A673 (cell line): ENCODE measurements at regions not wholly inside any gene's neighbourhood (a gene's known extent, or its start where the extent isn't known, plus 50 kb on each side); places are given as distances from the start of the nearest gene placed in this dataset.

Source experiments
- BruUV-seq: library from RNA; stranded (reverse); fragments of 400-500 nt; replicated peaks from 2 replicates; lab custom pipeline; 2021; lab: Mats Ljungman, UMichigan
- CTCF ChIA-PET: fragments of 300-600 bp; sonication (Branson Sonifier 250); formaldehyde crosslinking; loops from one replicate; lab custom pipeline; 2022; ENCODE audit warnings: antibody characterized with exemption; lab: Charles Lee
- POLR2A ChIA-PET: fragments of 300-600 bp; sonication (Branson Sonifier 250); formaldehyde crosslinking; loops from one replicate; lab custom pipeline; 2022; ENCODE audit warnings: antibody characterized with exemption; ENCODE audit not compliant: low non-redundant PET; lab: Charles Lee
- DNase-seq: peaks from one replicate; pipeline ENCODE4 v3.0.0-alpha.2; 2015; ENCODE audit warnings: low spot score
- H3K27ac ChIP-seq: fragments of 200-600 bp; sonication (generic); 2 replicates; pipeline ENCODE4 v1.5.1; 2016; ENCODE audit warnings: mixed run types, low read depth, mild to moderate bottlenecking, mixed read lengths, antibody characterized with exemption, low read length; ENCODE audit not compliant: poor library complexity, severe bottlenecking
- H3K27me3 ChIP-seq: fragments of 200-600 bp; sonication (generic); replicated peaks from 2 replicates; pipeline ENCODE4 v1.6.1; 2017; ENCODE audit warnings: mixed run types, low read depth, mild to moderate bottlenecking, mixed read lengths, antibody characterized with exemption, low read length; ENCODE audit not compliant: insufficient read depth, poor library complexity
- H3K36me3 ChIP-seq: fragments of 200-600 bp; sonication (generic); 2 replicates; pipeline ENCODE4 v1.6.1; 2016; ENCODE audit warnings: mixed run types, mild to moderate bottlenecking, mixed read lengths, antibody characterized with exemption, low read length; ENCODE audit not compliant: insufficient read depth, poor library complexity, severe bottlenecking
- H3K4me1 ChIP-seq: fragments of 200-600 bp; sonication (generic); 2 replicates; pipeline ENCODE4 v1.6.1; 2017; ENCODE audit warnings: mixed run types, mild to moderate bottlenecking, mixed read lengths, antibody characterized with exemption, low read length; ENCODE audit not compliant: insufficient read depth, poor library complexity, severe bottlenecking
- H3K4me3 ChIP-seq: fragments of 200-600 bp; sonication (generic); 2 replicates; pipeline ENCODE4 v1.5.1; 2016; ENCODE audit warnings: low read depth, mixed run types, mild to moderate bottlenecking, mixed read lengths, low read length; ENCODE audit not compliant: poor library complexity, severe bottlenecking
- H3K9me3 ChIP-seq: fragments of 200-600 bp; sonication (generic); 2 replicates; pipeline ENCODE4 v1.6.1; 2016; ENCODE audit warnings: mixed run types, low read depth, mild to moderate bottlenecking, mixed read lengths, antibody characterized with exemption, low read length; ENCODE audit not compliant: poor library complexity, severe bottlenecking
- EZH2 ChIP-seq: fragments of 200-600 bp; sonication (generic); IDR thresholded peaks from 2 replicates; pipeline ENCODE4 v1.6.1; 2017; ENCODE audit warnings: borderline replicate concordance, low read depth, mild to moderate bottlenecking, mixed read lengths, antibody characterized with exemption, low read length; ENCODE audit not compliant: poor library complexity, severe bottlenecking
- intact Hi-C: fragments of 100-400 bp; cut with micrococcal nuclease; formaldehyde crosslinking; loops from one replicate; pipeline ENCODE4 v1.10.0; 2022; ENCODE audit not compliant: unreplicated experiment
- TF ChIP-seq, protein P1 (sequence below): fragments of 300-800, 200-600 bp; sonication (generic); conservative IDR thresholded peaks from 2 replicates; pipeline ENCODE4 v1.5.1; 2017; ENCODE audit warnings: low read depth, mild to moderate bottlenecking, antibody characterized with exemption, low read length, moderate library complexity, mixed read lengths

DNA sequence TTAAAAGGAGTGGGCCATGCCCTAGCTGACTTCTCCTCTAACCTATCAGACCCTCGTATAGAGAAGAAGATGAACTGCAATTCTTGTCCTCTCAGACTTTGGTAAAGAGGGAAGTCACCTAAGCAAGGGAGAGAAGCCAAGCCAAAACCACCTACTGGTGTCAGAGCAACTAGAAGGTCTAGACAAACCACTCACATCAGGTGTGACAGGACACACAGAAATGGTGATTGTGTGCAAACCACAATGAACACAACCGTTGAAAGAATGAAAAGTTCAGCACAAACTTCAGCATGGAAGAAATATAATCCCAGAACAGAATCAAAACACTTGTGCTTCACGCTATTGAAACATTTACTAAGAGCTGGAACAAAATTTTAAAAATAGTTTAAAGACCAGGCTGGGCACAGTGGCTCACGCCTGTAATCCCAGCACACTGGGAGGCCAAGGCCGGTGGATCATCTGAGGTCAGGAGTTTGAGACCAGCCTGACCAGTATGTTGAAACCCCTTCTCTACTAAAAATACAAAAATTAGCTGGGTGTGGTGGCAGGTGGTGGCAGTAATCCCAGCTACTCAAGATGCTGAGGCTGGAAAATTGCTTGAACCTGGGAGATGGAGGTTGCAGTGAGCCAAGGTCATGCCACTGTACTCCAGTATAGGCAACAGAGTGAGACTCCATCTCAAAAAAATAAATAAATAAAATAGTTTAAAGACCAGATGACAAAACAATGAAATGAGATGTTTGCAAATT, 56.2 kb upstream of the NTF3 start:
- Histone ChIP-seq H3K27ac (no peak overlapping the region), H3K9me3 (no peaks in the 10 kb centered on the region), H3K4me1 (no peaks in the 10 kb centered on the region), H3K4me3 (no peak overlapping the region), H3K36me3 (no peaks in the 10 kb centered on the region), H3K27me3 (no peaks in the 10 kb centered on the region)
- TF ChIP-seq, protein P1, sequence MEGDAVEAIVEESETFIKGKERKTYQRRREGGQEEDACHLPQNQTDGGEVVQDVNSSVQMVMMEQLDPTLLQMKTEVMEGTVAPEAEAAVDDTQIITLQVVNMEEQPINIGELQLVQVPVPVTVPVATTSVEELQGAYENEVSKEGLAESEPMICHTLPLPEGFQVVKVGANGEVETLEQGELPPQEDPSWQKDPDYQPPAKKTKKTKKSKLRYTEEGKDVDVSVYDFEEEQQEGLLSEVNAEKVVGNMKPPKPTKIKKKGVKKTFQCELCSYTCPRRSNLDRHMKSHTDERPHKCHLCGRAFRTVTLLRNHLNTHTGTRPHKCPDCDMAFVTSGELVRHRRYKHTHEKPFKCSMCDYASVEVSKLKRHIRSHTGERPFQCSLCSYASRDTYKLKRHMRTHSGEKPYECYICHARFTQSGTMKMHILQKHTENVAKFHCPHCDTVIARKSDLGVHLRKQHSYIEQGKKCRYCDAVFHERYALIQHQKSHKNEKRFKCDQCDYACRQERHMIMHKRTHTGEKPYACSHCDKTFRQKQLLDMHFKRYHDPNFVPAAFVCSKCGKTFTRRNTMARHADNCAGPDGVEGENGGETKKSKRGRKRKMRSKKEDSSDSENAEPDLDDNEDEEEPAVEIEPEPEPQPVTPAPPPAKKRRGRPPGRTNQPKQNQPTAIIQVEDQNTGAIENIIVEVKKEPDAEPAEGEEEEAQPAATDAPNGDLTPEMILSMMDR, result no peak
- no peak for TF ChIP-seq EZH2
- POLR2A ChIA-PET, result no interaction called here
- CTCF ChIA-PET, result no interaction called here
- intact Hi-C loops, result no loop called here
- DNase-seq, result no peak
- no TSS peak for BruUV-seq

DNA sequence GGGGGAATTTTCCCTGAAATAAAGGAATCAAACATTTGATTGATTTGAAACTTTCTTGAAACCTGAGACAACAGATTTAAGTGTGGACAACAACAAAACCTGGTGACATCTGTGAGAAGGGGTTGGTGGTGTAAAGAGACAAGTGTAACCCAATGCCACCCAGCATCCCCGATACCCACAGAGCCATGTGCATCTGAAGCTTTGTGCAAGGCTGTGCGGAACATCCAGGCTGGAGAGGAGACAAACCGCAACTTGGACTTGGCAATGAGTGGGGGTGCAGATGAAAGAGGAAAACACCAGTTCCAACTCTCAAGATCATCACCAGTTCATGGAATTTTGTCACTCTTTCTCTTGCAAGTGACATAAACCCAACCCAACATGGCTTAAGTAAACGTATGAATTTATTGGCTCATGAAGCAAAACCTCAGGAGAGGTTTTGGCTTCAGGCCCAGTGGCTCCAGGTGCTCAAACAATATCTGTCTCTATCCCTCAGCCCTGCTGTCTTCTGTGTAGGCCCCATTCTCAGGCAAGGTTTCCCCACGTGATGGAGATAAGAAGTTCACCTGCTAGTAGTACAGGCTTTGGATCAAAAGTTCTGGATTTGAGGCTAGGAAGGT, 55.2 kb upstream of the NTF3 start:
- TF ChIP-seq, protein P1, result no peak
- no peak for TF ChIP-seq EZH2
- intact Hi-C loops, result no loop called here
- CTCF ChIA-PET, result no interaction called here
- Histone ChIP-seq H3K9me3 (no peaks in the 10 kb centered on the region), H3K27me3 (no peaks in the 10 kb centered on the region), H3K4me3 (no peak overlapping the region), H3K36me3 (no peaks in the 10 kb centered on the region), H3K4me1 (no peaks in the 10 kb centered on the region), H3K27ac (no peak overlapping the region)
- BruUV-seq, result no TSS peak
- POLR2A ChIA-PET, result no interaction called here
- DNase-seq, result no peak

DNA sequence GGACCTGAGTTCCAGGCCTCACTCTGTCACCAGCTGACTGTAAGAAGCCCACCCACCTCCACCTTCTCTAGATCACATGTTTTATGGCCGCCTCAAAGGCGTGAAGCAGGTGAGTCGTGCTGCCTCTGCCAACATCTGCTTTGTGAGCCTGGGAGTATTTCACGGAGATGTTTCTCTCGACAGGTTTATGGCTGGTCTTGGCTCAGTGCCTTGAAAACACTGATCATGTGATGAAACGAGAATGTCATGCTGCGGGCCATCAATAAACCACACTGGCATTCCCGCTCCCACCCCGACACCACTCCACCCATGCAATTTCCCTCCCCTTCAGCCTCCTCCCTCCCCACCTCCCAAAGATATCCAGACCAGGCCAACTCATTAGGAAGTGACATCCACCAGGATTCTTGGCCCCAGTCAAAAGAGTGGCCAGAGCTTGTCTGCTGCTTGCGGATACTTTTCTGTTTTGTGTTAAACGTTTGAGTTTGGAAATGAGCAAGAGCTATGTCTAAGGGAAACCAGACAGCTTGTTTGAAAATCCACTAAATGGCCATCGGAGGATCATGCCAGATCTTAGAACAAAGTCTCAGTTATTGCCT, 53.8 kb upstream of the NTF3 start:
- H3K9me3 ChIP-seq, result no peaks in the 10 kb centered on the region
- intact Hi-C loops, result no loop called here
- ChIA-PET CTCF (no interaction called here), POLR2A (no interaction called here)
- no peaks in the 10 kb centered on the region for H3K4me1 ChIP-seq
- BruUV-seq, result no TSS peak
- no peak overlapping the region for H3K27ac ChIP-seq
- no peaks in the 10 kb centered on the region for H3K27me3 ChIP-seq
- no peak overlapping the region for H3K4me3 ChIP-seq
- TF ChIP-seq, protein P1, result no peak
- no peak for TF ChIP-seq EZH2
- no peaks in the 10 kb centered on the region for H3K36me3 ChIP-seq
- no peak for DNase-seq
